Keratinocyte (primary cell): ENCODE measurements at regions not wholly inside any gene's neighbourhood (a gene's known extent, or its start where the extent isn't known, plus 50 kb on each side); places are given as distances from the start of the nearest gene placed in this dataset.

Source experiments
- DNase-seq: peaks from one replicate; pipeline ENCODE4 v3.0.0-alpha.2; 2011; ENCODE audit warnings: low read depth, missing footprints, low spot score
- FAIRE-seq: peaks from 2 replicates; lab custom pipeline; 2011; peaks lifted over from hg19 to GRCh38; lab: Jason Lieb, UNC
- H2AFZ ChIP-seq: 2 replicates; pipeline ENCODE4 v1.6.0; 2012; ENCODE audit warnings: low read length, control low read depth, inconsistent platforms; ENCODE audit not compliant: control insufficient read depth
- H3K27ac ChIP-seq: 2 replicates; pipeline ENCODE4 v1.5.1; 2011; ENCODE audit warnings: low read length; ENCODE audit not compliant: control insufficient read depth, insufficient read depth
- H3K27me3 ChIP-seq: 3 replicates; pipeline ENCODE4 v1.6.0; 2011; ENCODE audit warnings: low read length; ENCODE audit not compliant: control insufficient read depth, insufficient read depth; ENCODE audit errors: extremely low read depth
- H3K36me3 ChIP-seq, 2 experiments: 2 replicates in 1 of 2; 3 replicates in 1 of 2; pipeline ENCODE4 v1.5.1; 2011; ENCODE audit warnings: low read length in 2 of 2, mild to moderate bottlenecking in 1 of 2; ENCODE audit not compliant: control insufficient read depth in 2 of 2, insufficient read depth in 2 of 2; ENCODE audit errors: extremely low read depth in 1 of 2
- H3K4me1 ChIP-seq: 3 replicates; pipeline ENCODE4 v1.5.1; 2011; ENCODE audit warnings: low read length; ENCODE audit not compliant: control insufficient read depth, insufficient read depth; ENCODE audit errors: extremely low read depth
- H3K4me2 ChIP-seq: 3 replicates; pipeline ENCODE4 v1.6.0; 2011; ENCODE audit warnings: low read depth, low read length; ENCODE audit not compliant: control insufficient read depth, insufficient read depth; ENCODE audit errors: extremely low read depth
- H3K4me3 ChIP-seq, 3 experiments: fragments of 200-600 bp in 1 of 3; sonication (generic) in 1 of 3; 2 replicates in 2 of 3; 3 replicates in 1 of 3; pipeline ENCODE4 v1.5.1; 2011 to 2016; ENCODE audit warnings: low read length in 3 of 3, mild to moderate bottlenecking in 3 of 3, control low read depth in 2 of 3, inconsistent platforms in 1 of 3, low read depth in 1 of 3, mixed read lengths in 1 of 3, mixed run types in 1 of 3, moderate library complexity in 1 of 3; ENCODE audit not compliant: control insufficient read depth in 2 of 3, insufficient read depth in 2 of 3; ENCODE audit errors: extremely low read depth in 1 of 3
- H3K79me2 ChIP-seq: 2 replicates; pipeline ENCODE4 v1.6.0; 2012; ENCODE audit warnings: low read length; ENCODE audit not compliant: control insufficient read depth, insufficient read depth
- H3K9ac ChIP-seq: 3 replicates; pipeline ENCODE4 v1.6.0; 2011; ENCODE audit warnings: low read length; ENCODE audit not compliant: control insufficient read depth, insufficient read depth; ENCODE audit errors: extremely low read depth
- H3K9me1 ChIP-seq: 3 replicates; pipeline ENCODE4 v1.6.0; 2011; ENCODE audit warnings: low read length; ENCODE audit not compliant: control insufficient read depth, insufficient read depth; ENCODE audit errors: extremely low read depth
- H3K9me3 ChIP-seq: 2 replicates; pipeline ENCODE4 v1.5.1; 2012; ENCODE audit warnings: low read depth, low read length; ENCODE audit not compliant: control insufficient read depth
- H4K20me1 ChIP-seq: 3 replicates; pipeline ENCODE4 v1.6.0; 2011; ENCODE audit warnings: low read length; ENCODE audit not compliant: control insufficient read depth, insufficient read depth; ENCODE audit errors: extremely low read depth
- EZH2 ChIP-seq: IDR thresholded peaks from one replicate; pipeline ENCODE4 v1.6.1; 2012; ENCODE audit warnings: inconsistent platforms, mild to moderate bottlenecking, low read length, moderate library complexity
- dilution Hi-C: fragments of 300-500 bp; cut with MboI; formaldehyde crosslinking; loops from one replicate; pipeline ENCODE4 v1.7.0; 2020; ENCODE audit warnings: low sequenced_read_pairs; ENCODE audit not compliant: extremely low pct_ligation_motif_present
- TF ChIP-seq, protein P1 (sequence below), 3 experiments: IDR thresholded peaks in 1 of 3; conservative IDR thresholded peaks in 1 of 3; optimal IDR thresholded peaks in 1 of 3; 2 replicates in 2 of 3; 3 replicates in 1 of 3; pipeline versions ENCODE3 to v1.5.1; 2011; ENCODE audit warnings: low read length in 3 of 3, mild to moderate bottlenecking in 3 of 3, moderate library complexity in 2 of 3, control low read depth in 1 of 3, inconsistent platforms in 1 of 3; ENCODE audit not compliant: insufficient read depth in 2 of 3; ENCODE audit errors: extremely low read depth in 1 of 3

DNA sequence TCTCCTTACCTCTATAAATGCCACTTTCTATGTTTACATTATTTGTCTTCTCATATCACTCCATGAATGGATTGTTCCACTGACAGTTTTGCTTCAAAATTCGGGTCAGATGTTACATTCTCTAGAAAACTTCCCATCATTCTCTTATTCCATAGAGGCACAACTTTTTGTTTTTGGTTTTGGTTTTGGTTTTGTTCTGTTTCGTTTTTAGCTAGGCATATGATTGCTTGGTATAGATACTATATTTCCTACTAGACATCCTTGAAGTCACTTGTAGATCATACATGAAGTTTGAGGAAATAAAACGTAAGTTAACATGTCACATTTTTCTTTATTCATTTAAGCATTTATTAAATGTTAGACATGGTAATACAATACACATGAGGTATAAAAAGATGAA is 961.0 kb downstream of the PCDH18 start:
- H4K20me1 ChIP-seq, result no peaks in the 10 kb centered on the region
- no peak overlapping the region for H3K27ac ChIP-seq
- no peaks in the 10 kb centered on the region for H3K9me1 ChIP-seq
- no peak overlapping the region for H3K4me2 ChIP-seq
- no peak overlapping the region for H3K9ac ChIP-seq
- TF ChIP-seq, protein P1, sequence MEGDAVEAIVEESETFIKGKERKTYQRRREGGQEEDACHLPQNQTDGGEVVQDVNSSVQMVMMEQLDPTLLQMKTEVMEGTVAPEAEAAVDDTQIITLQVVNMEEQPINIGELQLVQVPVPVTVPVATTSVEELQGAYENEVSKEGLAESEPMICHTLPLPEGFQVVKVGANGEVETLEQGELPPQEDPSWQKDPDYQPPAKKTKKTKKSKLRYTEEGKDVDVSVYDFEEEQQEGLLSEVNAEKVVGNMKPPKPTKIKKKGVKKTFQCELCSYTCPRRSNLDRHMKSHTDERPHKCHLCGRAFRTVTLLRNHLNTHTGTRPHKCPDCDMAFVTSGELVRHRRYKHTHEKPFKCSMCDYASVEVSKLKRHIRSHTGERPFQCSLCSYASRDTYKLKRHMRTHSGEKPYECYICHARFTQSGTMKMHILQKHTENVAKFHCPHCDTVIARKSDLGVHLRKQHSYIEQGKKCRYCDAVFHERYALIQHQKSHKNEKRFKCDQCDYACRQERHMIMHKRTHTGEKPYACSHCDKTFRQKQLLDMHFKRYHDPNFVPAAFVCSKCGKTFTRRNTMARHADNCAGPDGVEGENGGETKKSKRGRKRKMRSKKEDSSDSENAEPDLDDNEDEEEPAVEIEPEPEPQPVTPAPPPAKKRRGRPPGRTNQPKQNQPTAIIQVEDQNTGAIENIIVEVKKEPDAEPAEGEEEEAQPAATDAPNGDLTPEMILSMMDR (optimal IDR thresholded peaks at IDR 0.05 in 1 of 3, IDR thresholded peaks at IDR 0.05 in 1 of 3, conservative IDR thresholded peaks at IDR 0.05 in 1 of 3; ENCODE audit: extremely low read depth in 1 of 3, insufficient read depth in 2 of 3, low read length in 3 of 3), result no peak
- no peak for TF ChIP-seq EZH2
- H3K27me3 ChIP-seq, result no peaks in the 10 kb centered on the region
- H3K4me1 ChIP-seq, result no peaks in the 10 kb centered on the region
- no peaks in the 10 kb centered on the region for H3K9me3 ChIP-seq
- no peaks in the 10 kb centered on the region for H3K36me3 ChIP-seq
- FAIRE-seq (no peak), DNase-seq (no peak)
- no peak overlapping the region for H3K4me3 ChIP-seq
- H2AFZ ChIP-seq, result no peak overlapping the region
- no peaks in the 10 kb centered on the region for H3K79me2 ChIP-seq
- dilution Hi-C loops, result no loop called here

DNA sequence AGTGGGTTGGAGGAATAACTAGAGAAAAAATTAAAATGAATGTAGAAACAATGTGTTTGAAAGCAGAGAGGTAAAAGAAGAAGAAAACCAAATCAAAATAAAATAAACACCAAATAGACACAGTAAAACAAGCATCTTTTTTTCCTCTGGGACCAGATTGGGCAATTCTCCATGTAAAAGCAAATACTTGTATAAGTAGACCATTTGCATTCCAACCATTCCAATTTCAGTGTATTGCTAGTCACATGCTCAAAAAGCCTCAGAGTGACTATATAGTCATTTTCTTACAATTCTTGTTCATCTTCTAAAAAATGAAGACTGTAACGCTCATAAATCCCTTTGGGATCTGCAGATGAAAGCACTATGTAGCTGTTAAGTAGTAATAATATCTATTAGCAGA is 969.5 kb downstream of the PCDH18 start:
- no peak for DNase-seq
- Histone ChIP-seq H3K4me2 (no peak overlapping the region), H4K20me1 (no peaks in the 10 kb centered on the region), H3K9ac (no peak overlapping the region), H3K27me3 (no peaks in the 10 kb centered on the region), H3K79me2 (no peaks in the 10 kb centered on the region), H2AFZ (no peak overlapping the region), H3K4me3 (no peak overlapping the region), H3K36me3 (no peaks in the 10 kb centered on the region), H3K27ac (no peak overlapping the region), H3K9me1 (no peaks in the 10 kb centered on the region), H3K4me1 (no peaks in the 10 kb centered on the region), H3K9me3 (no peaks in the 10 kb centered on the region)
- no peak for FAIRE-seq
- dilution Hi-C loops, result no loop called here
- TF ChIP-seq EZH2, result no peak
- TF ChIP-seq, protein P1 (optimal IDR thresholded peaks at IDR 0.05 in 1 of 3, IDR thresholded peaks at IDR 0.05 in 1 of 3, conservative IDR thresholded peaks at IDR 0.05 in 1 of 3; ENCODE audit: extremely low read depth in 1 of 3, insufficient read depth in 2 of 3, low read length in 3 of 3), result no peak
